Thymus (tissue), 11 donors: ENCODE measurements at regions not wholly inside any gene's neighbourhood (a gene's known extent, or its start where the extent isn't known, plus 50 kb on each side); places are given as distances from the start of the nearest gene placed in this dataset.
A peak's percentile ranks its signal among the peaks of the same experiment; 100 is the strongest.

Experiments
- DNase-seq, 9 donors: peaks; one replicate each; pipeline ENCODE4 v3.0.0-alpha.2; 2013; ENCODE audit warnings: low spot score in 9 of 9, low read depth in 6 of 9, missing footprints in 1 of 9
- H3K27ac ChIP-seq, 2 donors: one replicate each; pipeline ENCODE4 v1.5.1; 2013; ENCODE audit warnings: control low read depth in 1 of 2, low read depth in 1 of 2, low read length in 1 of 2, mild to moderate bottlenecking in 1 of 2, moderate library complexity in 1 of 2
- H3K27me3 ChIP-seq, 2 donors: one replicate each; pipeline ENCODE4 v1.5.1; 2013; ENCODE audit warnings: low read length in 1 of 2; ENCODE audit not compliant: control insufficient read depth in 2 of 2, insufficient read depth in 1 of 2
- H3K36me3 ChIP-seq, 2 donors: one replicate each; pipeline ENCODE4 v1.5.1; 2013; ENCODE audit warnings: low read length in 1 of 2, mild to moderate bottlenecking in 1 of 2, moderate library complexity in 1 of 2; ENCODE audit not compliant: control insufficient read depth in 2 of 2, insufficient read depth in 2 of 2
- H3K4me1 ChIP-seq, 2 donors: one replicate each; pipeline ENCODE4 v1.5.1; 2013; ENCODE audit warnings: low read length in 2 of 2; ENCODE audit not compliant: control insufficient read depth in 2 of 2, insufficient read depth in 2 of 2
- H3K4me3 ChIP-seq, 2 donors: one replicate each; pipeline ENCODE4 v1.5.1; 2013; ENCODE audit warnings: low read length in 2 of 2, control low read depth in 1 of 2, mild to moderate bottlenecking in 1 of 2
- H3K9me3 ChIP-seq, 2 donors: one replicate each; pipeline ENCODE4 v1.5.1; 2013; ENCODE audit warnings: low read length in 1 of 2, mild to moderate bottlenecking in 1 of 2; ENCODE audit not compliant: control insufficient read depth in 2 of 2, insufficient read depth in 1 of 2
- WGBS: extraction: QIAGEN DNeasy Blood & Tissue Kit; methylation state at CpG from one replicate; pipeline ENCODE4 v1.1.7; 2013; 5-methylcytosine and 5-hydroxymethylcytosine counted together
- donor health status: healthy.

- Histone ChIP-seq H3K36me3 (no peaks in the 10 kb centered on the region), H3K4me1 (no peaks in the 10 kb centered on the region), H3K9me3 (peaks cover 0 to 3% of the 10 kb centered on the region in 2 donors), H3K4me3 (no peak overlapping the region), H3K27me3 (no peaks in the 10 kb centered on the region), H3K27ac (no peak overlapping the region)
- WGBS, result 65% methylated on average over 2 of the region's 2 CpGs
- peak in 1 of 9 donors; percentile 50 for DNase-seq
Measured at GRCh38 chr1:55387145-55387544, 172.0 kb upstream of the USP24 start.

GRCh38 chr1:55386456-55386855 is 171.3 kb upstream of the USP24 start:
- H3K9me3 ChIP-seq, result peaks cover 0 to 3% of the 10 kb centered on the region in 2 donors
- WGBS, result 94% methylated on average over 4 of the region's 4 CpGs
- H3K4me3 ChIP-seq, result no peak overlapping the region
- H3K36me3 ChIP-seq, result no peaks in the 10 kb centered on the region
- no peaks in the 10 kb centered on the region for H3K4me1 ChIP-seq
- H3K27me3 ChIP-seq, result no peaks in the 10 kb centered on the region
- DNase-seq, result no peak
- no peak overlapping the region for H3K27ac ChIP-seq

GRCh38 chr1:55385402-55386018 is 170.3 kb upstream of the USP24 start:
- 99% methylated on average over 1 of the region's 1 CpG for WGBS
- Histone ChIP-seq H3K27me3 (no peaks in the 10 kb centered on the region), H3K4me3 (no peak overlapping the region), H3K27ac (no peak overlapping the region), H3K9me3 (peaks cover 0 to 3% of the 10 kb centered on the region in 2 donors), H3K4me1 (no peaks in the 10 kb centered on the region), H3K36me3 (no peaks in the 10 kb centered on the region)
- DNase-seq, result no peak

GRCh38 chr1:55384637-55385036 is 169.5 kb upstream of the USP24 start:
- DNase-seq, result no peak
- H3K27me3 ChIP-seq, result no peaks in the 10 kb centered on the region
- no peaks in the 10 kb centered on the region for H3K36me3 ChIP-seq
- H3K9me3 ChIP-seq, result peaks cover 0 to 3% of the 10 kb centered on the region in 2 donors
- 90% methylated on average over 7 of the region's 7 CpGs for WGBS
- H3K4me1 ChIP-seq, result no peaks in the 10 kb centered on the region
- no peak overlapping the region for H3K4me3 ChIP-seq
- no peak overlapping the region for H3K27ac ChIP-seq

DNA sequence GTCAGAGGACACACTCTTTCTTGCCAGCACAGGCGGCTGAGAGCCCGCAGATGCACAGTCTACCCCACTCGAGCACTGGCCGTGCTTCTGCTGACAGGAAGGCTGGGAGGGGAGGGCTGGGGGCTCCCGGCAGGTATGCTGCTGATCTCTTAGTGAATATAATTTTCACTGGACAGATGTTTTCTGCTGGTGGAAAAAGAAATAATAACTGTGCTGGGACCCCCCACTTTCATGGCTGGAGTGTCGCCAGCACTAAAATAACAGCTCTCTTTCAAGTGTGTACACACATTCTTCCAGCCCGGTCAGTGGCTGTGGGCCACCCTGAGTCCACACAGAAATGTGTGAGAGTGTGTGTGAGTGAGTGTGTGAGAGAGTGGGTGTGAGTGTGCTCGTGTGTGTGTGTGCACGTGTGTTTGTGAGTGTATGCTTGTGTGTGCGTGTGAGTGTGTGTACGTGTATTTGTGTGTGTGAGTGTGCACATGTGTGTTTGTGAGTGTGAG is 167.7 kb upstream of the USP24 start:
- DNase-seq, result no peak
- no peak overlapping the region for H3K27ac ChIP-seq
- no peaks in the 10 kb centered on the region for H3K27me3 ChIP-seq
- peaks cover 10 to 17% of the 10 kb centered on the region in 2 donors for H3K4me1 ChIP-seq
- no peak overlapping the region for H3K4me3 ChIP-seq
- H3K9me3 ChIP-seq, result no peaks in the 10 kb centered on the region
- H3K36me3 ChIP-seq, result no peaks in the 10 kb centered on the region
- 94% methylated on average over 11 of the region's 11 CpGs for WGBS

GRCh38 chr1:55381983-55382382 is 166.8 kb upstream of the USP24 start:
- Histone ChIP-seq H3K9me3 (no peaks in the 10 kb centered on the region), H3K36me3 (no peaks in the 10 kb centered on the region), H3K27me3 (no peaks in the 10 kb centered on the region), H3K27ac (no peak overlapping the region), H3K4me3 (no peak overlapping the region), H3K4me1 (peaks cover 10 to 22% of the 10 kb centered on the region in 2 donors)
- DNase-seq, result no peak
- 87% methylated on average over 2 of the region's 2 CpGs for WGBS

DNA sequence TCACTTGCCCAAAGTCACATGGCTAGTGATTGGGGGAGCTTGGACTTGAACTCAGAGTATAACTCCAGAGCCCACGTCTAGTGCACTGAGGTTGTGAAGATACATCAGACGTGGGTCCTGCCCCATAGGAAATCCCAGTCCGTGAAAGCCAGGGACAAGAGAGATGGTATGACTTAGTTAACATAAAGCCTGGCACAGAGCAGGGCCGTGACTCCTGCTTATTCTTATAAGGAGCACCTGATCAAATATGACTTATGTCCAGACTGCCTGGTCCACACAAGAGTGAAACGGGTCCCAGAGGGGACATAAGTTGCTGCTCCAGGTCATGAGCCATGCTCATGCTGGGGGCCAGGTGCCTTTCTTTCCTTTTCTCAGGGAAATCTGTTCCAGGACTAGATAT is 166.3 kb upstream of the USP24 start:
- Histone ChIP-seq H3K9me3 (no peaks in the 10 kb centered on the region), H3K4me3 (no peak overlapping the region), H3K27me3 (no peaks in the 10 kb centered on the region), H3K4me1 (peaks cover 12 to 24% of the 10 kb centered on the region in 2 donors), H3K27ac (no peak overlapping the region), H3K36me3 (no peaks in the 10 kb centered on the region)
- 97% methylated on average over 5 of the region's 5 CpGs for WGBS
- DNase-seq, result no peak

GRCh38 chr1:55380355-55380970 is 165.3 kb upstream of the USP24 start:
- H3K9me3 ChIP-seq, result no peaks in the 10 kb centered on the region
- peaks cover 13 to 31% of the 10 kb centered on the region in 2 donors for H3K4me1 ChIP-seq
- H3K36me3 ChIP-seq, result no peaks in the 10 kb centered on the region
- no peak for DNase-seq
- 90% methylated on average over 4 of the region's 4 CpGs for WGBS
- H3K4me3 ChIP-seq, result no peak overlapping the region
- H3K27ac ChIP-seq, result no peak overlapping the region
- H3K27me3 ChIP-seq, result no peaks in the 10 kb centered on the region

DNA sequence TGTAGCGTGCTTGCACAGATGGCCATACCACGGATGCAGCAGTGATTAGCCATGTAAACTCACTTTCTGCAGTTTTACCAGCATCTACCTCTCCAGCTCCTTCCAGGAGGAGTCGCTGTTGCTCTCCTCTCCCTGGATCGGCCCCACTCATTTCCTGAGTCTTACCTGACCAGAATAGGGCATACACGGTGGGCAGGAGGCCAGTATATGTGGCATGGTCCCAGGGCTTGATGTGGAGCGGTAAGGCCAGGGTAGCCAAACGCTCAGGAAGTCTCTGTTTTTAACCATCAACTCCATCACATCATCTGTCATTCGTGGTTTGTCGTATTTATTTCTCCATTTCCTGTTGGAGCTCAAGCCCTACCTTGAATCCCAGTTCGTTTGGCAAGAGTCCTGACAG is 163.4 kb upstream of the USP24 start:
- no peaks in the 10 kb centered on the region for H3K36me3 ChIP-seq
- peaks cover 30 to 50% of the 10 kb centered on the region in 2 donors for H3K4me1 ChIP-seq
- H3K27me3 ChIP-seq, result no peaks in the 10 kb centered on the region
- peak in 3 of 9 donors; percentile 52 to 79 (median 66) for DNase-seq
- 31% methylated on average over 10 of the region's 10 CpGs for WGBS
- no peaks in the 10 kb centered on the region for H3K9me3 ChIP-seq
- H3K27ac ChIP-seq, result peak overlapping the region; percentile 78 to 84
- no peak overlapping the region for H3K4me3 ChIP-seq
